HG03135 (cell line): ENCODE measurements at regions not wholly inside any gene's neighbourhood (a gene's known extent, or its start where the extent isn't known, plus 50 kb on each side); places are given as distances from the start of the nearest gene placed in this dataset.

ENCODE experiments used
- ATAC-seq: cut with Tn5 transposase; IDR thresholded peaks from one replicate; pipeline ENCODE4 v1.9.1; 2021; ENCODE audit warnings: mild to moderate bottlenecking, moderate library complexity; ENCODE audit not compliant: unreplicated experiment

- ATAC-seq: no peak
Measured at GRCh38 chr12:66902020-66902419, 223.1 kb upstream of the GRIP1 start.

DNA sequence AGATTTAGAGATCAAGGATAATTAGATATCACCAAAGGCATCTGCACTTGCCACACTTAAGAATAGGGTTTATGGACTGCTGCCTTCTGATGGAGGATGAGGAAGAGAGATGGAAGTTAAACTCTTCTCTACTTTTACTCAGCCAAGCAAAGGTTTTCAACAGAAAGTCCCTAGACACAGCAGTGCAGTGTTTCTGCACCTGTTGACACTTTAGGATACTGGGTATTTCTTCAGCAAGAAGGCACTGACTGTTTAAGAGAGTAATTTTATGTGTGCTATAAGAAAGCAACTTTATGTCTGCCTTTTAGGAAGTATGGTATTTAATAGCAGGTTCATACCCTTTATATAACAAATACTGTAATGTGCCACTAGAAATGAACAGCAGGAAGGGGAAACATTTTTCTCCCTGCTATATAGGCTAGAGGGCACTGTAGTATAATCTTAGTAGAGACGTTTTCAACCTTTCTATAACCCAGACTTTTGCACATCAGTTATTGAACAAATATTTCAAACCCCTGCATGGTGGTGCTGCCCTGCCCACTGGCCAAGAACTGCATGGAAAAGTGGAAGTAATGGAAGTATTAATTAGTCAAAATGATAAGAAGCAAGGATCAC, 225.0 kb upstream of the GRIP1 start:
- ATAC-seq: no peak

DNA sequence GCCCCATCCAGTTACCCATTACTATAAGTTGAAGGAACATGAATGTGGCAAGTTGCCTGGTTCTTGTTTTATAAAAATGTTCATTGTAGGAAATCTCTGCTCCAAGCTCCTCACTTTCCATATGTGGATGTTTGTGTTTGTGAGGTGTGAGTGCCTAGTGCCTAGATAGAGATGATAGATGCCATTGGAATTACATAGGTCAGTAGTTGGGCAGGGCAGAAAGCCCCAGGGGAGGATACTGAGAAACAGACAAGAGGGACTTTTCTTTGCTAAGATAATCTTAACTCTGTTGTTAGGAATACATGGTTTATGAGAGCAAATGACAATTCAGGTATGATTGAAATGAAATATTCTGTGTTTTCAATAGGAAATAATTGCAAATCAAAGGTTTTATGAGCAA, 226.3 kb upstream of the GRIP1 start:
- no peak for ATAC-seq

GRCh38 chr12:66910366-66910974, 231.6 kb upstream of the GRIP1 start:
- no peak for ATAC-seq

DNA sequence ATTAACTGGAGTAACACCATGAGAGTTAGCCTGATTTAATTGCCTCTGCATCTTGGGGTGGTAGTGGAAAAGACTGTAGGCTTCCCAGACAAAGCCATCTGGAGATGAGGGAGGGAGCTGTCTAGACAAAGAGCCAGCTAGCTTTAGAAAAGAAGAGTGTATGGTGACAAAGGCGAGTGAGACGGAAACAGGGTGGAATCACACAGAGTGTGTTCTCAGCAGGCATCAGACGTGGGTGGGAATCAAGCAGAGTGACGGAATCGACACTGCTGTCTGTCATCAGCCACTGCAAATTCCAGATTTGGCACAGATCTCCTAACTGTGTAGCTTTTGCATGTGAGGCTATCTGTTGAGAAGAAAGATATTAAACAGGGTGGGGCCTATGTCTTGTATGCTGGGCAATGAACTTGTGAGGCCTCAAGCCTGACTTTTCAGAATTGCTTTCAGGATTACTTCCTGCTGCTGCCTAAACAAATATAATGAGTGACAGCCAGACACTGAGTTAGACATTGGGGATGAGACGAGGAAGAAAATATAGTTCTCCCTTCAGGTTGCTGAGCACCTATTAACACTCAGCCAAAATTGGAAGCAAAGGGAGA, 236.5 kb upstream of the GRIP1 start:
- ATAC-seq: no peak

- ATAC-seq: no peak
Measured at GRCh38 chr12:66916189-66916588, 237.3 kb upstream of the GRIP1 start.

DNA sequence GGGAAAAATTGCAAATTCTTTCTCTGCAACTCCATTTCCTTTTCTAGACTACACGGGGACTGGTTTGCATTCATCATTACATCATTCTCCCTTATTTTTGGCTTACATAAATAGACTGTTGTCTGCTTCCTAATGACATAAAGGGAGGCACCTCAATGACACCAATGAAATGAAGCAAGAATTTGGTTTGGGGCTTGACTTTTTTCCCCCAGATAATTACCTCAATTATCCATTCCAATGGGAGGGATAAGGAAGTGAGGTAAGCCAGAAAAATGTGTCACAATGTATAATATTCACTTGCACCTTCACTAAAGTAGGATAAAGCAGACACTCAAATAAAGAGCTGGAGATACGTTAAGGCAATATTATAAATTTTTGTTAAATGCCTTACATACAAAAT, 240.6 kb upstream of the GRIP1 start:
- ATAC-seq: no peak

DNA sequence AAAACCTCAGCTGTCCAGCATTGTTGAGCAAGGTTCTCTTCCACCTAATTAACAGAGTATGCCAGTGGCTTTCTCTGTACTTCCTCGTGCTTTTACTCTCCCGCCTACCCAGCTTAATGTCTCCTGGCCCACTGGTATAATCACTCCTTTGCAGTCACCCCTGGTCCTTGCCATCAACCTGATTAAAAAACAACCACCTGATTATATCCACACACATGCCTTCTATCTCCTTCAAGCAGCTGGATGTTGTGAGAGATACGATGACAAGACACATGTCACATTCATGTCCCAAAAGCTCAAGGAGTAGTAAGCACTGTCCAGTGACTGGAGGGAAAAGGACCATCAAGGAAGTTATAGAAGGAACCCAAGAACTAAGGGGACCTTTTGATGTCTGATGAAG, 241.3 kb upstream of the GRIP1 start:
- ATAC-seq: no peak

- no peak for ATAC-seq
Measured at GRCh38 chr12:66921151-66921550, 242.3 kb upstream of the GRIP1 start.

DNA sequence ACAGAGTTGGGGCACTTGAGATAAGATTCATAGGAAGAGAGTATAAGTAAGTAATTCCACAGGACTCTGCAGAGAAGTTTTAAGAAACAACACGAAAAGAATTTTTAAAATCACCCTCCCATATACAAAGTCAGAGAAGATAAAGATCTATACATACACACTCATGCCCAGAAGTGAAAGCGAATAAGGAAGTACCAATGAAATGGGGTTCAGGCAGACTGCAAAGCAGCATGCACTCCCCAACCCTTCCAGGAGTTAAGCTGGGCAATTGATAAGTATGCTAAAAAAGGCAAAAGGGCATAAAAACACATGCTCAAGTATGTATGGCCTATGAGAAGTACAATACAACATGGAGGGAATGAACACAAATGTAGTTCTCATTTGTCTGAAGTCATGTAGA, 246.2 kb upstream of the GRIP1 start:
- no peak for ATAC-seq

DNA sequence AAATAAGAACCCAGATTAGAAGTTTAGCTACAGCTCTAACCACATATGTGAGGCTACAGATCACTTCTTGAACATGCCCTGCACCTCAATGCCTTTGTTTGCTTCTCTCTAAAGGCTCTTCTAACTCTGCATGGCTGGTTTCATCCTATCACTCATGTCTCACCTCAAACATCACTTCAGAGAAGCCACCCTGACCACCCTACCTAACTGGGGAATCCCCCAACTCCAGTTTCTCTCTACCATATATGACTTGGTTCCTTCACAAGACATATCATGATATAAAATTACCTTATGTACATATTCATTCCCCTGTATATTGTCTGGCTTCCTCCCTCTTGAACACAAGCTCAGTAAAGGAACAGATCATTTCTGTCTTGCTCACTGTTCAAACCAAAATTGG, 250.2 kb upstream of the GRIP1 start:
- no peak for ATAC-seq

- no peak for ATAC-seq
Measured at GRCh38 chr12:66931091-66931490, 252.2 kb upstream of the GRIP1 start.

- no peak for ATAC-seq
Measured at GRCh38 chr12:66932126-66932525, 253.2 kb upstream of the GRIP1 start.

GRCh38 chr12:66934302-66935062, 255.6 kb upstream of the GRIP1 start:
- no peak for ATAC-seq

DNA sequence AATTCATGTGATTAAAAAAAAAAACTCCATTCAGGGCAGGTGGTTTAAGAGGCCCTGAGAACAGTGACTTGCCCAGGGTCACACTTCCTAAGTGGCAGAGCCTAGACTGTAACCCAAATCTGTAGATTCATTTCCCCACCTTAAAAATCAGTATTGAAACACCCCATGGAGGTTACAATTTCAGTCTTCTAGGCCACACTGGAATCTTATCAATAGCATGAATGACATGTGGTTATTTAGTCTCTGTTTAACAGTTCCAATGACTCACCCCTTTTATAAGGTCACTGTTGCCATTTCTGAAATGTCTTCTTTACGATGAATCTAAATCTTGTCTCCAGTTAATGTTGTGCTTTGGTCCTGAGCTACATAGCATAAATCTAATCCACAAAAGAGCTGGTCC, 262.3 kb upstream of the GRIP1 start:
- no peak for ATAC-seq

- ATAC-seq: no peak
Measured at GRCh38 chr12:66942741-66943465, 264.0 kb upstream of the GRIP1 start.

DNA sequence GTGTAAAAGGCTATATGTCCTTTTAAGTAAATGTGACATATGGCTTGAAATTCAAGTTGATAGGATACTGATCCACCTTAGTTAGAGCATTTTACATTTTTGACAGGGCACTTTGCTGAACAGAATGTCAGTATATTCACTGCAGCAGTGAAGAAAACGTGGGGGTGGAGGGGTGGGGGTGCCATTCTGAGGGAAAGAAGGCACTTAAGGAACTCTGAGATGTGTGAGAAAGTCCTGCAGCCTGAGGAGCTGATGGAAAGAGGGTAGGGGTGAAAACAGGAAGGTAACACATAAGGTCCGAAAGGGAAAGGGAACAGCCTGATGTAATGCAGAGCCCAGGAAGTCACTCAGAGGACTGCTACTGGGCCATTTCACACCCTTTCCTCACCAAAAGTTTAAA, 265.5 kb upstream of the GRIP1 start:
- no peak for ATAC-seq

DNA sequence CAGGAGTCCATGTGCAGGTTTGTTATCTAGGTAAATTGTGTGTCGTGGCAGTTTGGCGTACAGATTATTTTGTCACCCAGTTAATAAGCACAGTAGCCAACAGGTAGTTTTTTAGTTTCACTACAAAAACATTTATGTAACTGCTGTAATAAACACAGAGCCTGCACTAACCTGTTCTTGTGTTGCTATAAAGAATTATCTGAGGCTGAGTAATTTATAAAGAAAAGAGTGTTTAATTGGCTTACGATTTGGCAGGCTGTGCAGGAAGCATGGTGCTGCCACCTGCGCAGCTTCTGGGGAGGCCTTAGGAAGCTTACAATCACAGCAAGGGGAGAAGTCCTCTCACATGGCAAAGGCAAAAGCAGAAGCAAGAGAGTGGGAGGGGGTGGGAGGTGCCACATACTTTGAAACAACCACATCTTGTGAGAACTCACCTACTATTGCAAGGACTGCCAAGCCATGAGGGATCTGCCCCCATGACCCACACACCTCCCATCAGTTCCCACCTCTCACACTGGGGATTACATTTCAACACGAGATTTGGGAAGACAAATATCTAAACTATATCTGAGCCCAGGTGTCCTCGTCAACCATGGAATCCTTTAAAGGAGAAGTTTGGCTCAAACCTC, 266.4 kb upstream of the GRIP1 start:
- no peak for ATAC-seq

- ATAC-seq: no peak
Measured at GRCh38 chr12:66947119-66947518, 268.2 kb upstream of the GRIP1 start.

- no peak for ATAC-seq
Measured at GRCh38 chr12:66952668-66953067, 273.8 kb upstream of the GRIP1 start.

GRCh38 chr12:66956300-66956699, 277.4 kb upstream of the GRIP1 start:
- no peak for ATAC-seq
